ENCODE measurements at regions not wholly inside any gene's neighbourhood (a gene's known extent, or its start where the extent isn't known, plus 50 kb on each side); places are given as distances from the start of the nearest gene placed in this dataset.

DNA sequence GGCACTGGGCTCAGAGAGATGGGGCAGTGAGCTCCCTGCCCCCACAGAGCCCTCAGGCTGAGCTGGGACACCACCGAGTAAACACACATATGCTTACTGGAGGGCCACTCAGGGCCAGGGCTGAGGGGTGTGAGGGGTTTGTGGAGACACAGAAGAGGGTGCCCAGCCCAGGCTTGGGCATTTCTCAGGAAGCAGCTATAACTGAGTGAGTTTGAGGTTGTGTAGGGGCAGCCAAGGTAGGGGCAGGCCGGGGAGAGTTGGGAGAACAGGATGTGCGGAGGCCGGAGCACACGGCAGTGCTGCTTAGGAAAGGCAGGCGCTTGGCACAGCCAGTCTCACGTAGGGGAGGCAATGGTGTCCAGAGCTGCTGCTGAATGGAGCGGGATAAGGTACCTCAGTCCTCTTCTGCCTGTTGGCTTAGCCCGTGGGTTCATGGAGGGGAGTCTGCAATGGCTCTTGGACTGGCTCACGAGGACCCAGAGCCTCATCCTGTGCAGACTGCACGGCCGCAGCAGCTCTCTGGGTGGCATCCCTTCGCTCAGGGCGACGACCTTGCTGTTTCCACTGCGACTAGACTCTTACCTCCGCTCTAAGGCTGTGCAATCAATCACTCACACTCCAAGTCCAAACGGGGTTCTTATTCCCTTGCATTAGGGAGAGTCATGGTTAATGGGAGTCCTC is 466.1 kb upstream of the HS6ST1 start:
- no peak for DNase-seq

DNA sequence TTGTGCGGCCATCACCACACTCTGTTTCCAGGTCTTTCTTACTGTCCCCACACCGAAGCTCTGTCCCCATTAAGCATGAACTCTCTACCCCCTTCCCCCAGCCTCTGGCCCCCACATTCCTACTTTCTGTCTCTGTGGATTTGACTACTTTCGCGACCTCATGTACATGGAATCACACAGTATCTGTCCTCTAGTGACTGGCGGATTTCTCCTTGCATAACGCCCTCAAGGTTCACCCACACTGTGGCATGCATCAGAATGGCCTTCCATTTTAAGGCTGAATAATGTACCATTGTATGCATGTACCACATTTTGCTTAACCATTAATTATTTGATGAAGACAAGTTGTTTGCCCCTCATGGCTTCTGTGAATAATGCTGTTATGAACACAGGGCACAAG is 467.6 kb upstream of the HS6ST1 start:
- no peak for DNase-seq

DNA sequence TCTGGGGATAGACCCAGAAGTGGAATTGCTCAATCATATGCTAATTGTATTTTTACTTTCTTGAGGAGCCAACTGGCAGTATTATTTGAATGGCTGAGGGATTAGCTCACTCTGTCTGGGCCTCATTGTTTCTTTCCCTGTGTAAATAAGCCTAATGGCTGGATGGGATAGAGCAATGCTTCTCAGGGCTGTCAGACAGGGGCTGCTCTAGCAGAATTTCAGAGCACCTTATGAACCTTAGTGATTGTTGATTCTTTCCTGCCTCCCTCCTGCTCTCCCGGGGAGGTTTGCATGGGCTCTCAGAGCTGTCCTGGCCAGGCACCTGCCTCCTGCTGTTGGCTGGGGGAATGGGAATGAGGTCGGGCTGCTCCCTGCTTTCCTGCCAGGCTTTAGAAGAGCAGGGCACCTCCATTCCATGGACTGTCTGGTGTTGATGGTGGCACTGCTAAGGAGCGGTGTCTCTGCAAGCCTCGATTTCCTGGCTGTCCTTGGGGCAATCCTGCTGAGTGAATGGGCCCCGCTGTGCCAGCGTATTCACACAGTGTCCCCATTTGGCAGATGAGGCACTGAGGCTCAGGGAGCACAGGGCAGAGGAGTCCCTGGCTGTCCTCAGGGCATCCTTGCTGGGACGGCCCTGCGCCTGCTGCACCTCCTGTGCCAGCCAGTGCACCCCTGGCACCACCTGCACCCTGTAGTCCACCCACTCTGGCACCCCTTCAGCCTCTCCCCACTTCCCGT is 468.2 kb upstream of the HS6ST1 start:
- no peak for DNase-seq

DNA sequence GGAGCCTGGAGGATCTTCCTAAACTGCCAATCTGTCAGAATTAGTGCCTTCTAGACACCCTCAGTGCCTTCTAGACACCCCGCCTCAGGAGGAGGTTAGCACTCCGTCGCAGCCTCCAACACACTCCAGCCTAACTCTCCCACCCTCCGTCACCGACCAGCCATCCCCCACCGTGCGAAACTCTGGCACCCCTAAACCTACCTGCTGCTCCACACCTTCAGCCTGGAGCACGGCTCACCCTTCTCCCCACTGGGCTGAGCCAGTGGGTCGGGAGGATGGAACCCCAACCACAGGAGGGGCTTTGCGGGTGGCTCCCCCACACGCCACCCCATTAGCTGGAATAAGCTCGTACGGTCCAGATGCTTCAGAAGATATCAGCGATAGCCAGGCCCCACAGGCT is 468.9 kb upstream of the HS6ST1 start:
- DNase-seq = no peak

DNA sequence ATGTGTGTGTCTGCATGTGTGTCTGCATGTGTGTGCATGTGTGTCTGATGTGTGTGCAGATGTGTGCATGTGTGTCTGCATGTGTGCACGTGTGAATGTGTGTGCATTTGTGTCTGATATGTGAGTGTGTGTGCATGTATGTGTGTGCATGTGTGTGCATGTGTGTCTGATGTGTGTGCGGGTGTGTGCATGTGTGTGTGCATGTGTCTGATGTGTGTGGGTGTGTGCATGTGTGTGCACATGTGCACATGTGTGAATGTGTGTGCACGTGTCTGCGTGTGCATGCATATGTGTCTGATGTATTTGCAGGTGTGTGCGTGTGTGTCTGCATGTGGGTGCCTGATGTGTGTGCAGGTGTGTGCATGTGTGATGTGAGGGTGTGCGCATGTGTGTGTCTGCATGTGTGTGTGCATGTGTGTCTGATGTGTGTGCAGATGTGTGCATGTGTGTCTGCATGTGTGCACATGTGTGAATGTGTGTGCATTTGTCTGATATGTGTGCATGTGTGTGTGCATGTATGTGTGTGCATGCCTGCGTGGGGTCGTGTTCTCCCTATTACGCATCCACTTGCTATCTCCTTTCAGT is 470.1 kb upstream of the HS6ST1 start:
- no peak for DNase-seq

DNA sequence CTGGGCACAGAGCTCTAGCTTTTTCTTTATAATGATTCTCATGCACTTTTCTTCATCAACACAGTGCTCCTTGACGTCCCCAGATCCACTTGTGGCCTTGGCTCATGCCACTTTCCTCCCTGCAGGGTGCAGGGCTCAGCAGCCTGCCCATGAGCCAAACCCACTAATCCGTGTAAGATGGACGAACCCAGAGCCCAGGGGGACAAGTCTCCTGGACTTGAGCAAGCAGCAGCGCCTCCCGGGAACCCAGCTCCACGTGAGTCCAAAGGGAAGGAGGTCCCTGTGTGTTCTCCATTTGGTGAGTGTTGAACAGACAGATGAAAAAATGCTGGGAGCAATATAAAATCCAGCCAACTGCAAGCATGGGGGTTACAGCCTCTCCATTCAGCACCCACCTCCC is 470.6 kb upstream of the HS6ST1 start:
- no peak for DNase-seq

DNA sequence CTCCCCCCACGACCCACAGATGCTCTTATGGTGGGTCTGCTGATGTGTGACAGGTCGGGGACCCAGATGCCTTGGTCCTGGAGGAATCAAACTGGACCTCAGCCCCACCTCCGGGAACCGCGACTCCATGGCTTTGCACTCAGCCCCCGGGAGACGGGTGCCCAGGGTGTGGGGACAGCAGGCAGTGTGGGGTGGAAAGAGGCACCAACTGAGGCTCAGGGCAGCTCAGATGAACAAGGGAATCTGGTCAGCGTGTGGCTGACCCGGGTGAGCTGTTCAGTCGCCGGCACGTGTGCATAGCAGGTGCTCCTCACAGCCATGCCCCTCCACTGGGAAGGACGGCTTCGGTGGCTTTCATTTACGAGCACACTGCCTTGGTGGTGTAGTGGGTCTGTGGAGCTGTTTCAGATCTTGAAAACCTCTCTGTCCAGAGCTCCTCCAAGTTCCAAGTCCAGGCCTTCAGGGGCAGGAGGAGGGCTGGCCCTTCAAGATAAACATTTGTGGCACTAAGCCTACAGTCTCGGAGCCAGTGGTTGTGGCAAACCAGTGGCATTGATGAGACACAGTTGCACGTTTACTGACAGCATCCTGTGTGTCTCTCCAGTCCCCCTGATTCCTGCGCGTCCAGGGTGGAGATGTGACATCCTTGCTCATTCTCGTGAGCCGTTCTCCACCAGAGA is 471.2 kb upstream of the HS6ST1 start:
- DNase-seq = no peak

DNA sequence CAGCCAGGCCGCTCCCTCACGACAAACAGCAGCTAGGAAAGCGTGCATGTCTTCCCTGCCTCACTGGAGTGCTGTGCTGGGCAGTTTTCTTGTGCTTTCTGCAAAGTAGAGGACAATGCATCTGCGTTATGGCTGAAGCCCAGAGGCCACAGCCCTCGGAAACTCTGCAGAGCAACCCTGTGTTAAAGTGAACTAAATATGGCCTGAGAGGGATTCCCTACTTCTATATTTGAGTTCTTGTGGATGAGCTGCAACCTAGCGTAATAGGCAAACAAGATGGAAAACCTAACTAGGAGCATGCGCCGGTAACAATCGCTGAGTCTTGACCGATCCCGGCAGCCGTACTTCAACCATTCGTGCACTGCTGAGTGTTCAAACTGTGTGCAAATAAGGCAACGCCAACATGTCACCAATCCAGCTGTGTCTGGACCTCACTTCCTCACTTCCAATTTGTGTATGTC is 471.9 kb upstream of the HS6ST1 start:
- DNase-seq = no peak

DNA sequence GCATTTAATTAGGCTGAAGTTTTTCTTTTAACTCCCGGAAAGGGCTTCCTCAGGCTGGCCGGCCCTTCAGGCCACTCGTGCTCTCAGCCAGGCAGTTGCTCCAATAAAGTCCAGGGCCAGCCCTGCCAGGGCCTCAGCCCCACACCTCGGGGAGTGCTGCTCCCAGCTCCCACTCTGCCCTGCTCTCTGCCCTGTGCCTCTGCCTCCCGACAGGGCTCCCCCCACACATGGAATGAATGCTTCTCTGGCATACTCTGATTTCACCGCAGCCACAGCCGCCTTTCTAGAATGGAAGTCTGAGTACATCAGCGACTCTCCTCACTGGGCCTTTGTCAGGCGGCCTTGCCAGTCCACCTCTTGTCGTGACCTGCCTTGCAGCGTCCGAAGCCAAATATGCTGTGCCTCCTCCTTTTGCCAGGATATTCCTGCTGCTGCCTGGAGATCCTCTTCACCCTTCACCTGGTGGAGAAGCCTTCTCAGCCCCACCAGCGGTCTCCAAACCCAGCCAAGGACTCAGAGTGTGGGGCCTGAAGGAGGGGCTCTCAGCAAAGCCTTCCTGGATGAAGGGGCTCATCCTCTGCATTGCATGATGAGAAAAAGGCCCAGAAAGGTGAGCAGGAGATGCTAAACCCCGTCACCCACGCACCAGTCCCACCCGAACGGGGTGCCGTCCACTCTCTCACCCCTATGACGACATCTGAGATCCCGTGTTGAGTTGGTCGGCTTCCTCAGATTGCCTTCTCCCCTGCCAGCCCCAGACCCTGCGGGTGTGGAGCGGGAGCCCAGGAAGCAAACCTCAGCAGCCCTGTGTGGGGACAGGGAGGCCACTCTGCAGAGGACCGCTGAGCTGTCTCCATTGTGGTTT is 472.7 kb upstream of the HS6ST1 start:
- DNase-seq = no peak

DNA sequence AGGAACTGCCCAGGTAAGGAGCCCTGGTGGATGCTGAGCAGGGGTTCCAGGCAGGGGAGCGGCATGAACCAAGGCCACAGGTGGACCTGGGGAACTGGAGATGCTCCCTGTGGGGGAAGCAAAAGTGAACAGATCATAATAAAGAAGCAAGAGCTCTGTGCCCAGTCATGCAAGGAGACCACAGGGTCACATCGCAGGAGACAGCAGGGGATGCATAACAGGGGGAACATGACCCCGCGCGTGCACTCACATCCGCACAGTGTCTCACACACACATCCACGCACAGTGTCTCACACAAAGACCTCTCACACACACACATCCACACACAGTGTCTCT is 473.3 kb upstream of the HS6ST1 start:
- no peak for DNase-seq

DNA sequence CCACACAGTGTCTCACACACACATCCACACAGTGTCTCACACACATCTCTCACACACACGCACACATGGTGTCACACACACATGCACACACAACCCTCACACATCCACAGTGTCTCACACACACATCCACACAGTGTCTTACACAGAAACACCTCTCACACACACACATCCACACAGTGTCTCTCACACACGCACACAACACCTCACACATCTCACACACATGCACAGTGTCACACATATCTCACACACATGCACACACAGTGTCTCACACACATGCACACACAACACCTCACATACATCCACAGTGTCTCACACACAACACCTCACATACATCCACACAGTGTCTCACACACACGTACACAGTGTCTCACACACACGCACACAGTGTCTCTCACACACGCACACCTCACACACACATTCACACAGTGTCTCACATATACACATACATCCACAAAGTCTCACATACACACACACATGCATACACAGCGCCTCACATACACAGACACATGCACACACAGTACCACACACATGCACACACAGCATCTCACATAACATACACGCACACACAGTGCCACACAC is 473.9 kb upstream of the HS6ST1 start:
- DNase-seq = no peak

DNA sequence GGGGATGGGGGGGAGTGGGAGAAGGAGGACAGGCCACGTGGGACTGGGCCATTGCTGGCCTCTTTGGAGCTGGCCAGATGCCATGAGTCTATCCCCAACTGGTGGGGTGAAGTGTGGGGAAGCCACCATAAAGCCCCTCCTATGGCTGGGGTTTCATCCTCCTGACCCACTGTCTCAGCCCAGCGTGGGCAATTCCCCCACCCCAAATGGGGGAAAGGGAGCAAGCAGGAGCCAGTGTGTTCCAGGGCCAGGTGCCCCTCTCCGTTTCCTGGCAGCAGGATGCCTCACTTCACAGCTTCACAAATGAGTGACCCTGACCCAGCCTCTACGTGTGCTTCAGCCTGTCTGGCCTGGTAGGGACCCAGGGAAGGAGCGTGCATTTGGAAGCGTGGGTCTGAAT is 474.7 kb upstream of the HS6ST1 start:
- DNase-seq = no peak

DNA sequence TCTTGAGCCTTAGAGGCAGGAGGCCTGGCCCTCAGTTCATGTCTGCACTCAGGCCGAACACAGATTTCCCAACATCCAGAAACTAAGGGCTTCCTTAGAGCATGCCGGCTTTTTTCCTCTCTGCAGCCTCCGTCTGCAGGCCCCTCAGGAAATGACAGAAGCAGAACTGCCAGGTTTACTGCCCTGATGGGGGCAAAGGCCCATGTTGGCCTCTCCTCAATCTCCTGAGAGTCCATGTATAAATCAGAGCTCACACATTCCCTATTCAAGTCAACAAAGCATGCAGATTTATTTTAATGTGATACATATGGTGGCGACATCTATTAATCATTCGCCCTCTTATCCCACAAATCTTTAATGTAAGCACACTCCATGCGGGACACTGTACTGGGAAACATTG is 475.6 kb upstream of the HS6ST1 start:
- DNase-seq = no peak

DNA sequence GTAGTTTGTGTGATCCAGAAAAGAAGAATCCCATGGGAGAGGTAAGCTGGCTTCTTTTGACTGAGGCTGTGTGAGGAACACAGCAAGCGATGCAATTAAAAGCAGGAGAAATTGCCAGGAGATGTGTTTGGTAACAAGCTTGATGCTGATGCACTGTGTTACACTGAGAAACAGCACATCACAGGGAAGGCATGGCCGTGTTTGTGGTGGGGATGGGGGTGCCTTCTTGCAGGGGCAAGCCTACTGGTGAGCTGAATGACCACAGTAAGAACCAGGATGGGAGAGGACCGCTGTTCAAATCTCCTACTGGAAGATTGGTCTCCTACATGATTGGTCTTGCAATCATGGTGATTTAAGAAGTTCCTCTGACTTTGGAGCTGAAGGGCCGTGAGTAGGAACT is 477.7 kb upstream of the HS6ST1 start:
- DNase-seq = no peak

DNA sequence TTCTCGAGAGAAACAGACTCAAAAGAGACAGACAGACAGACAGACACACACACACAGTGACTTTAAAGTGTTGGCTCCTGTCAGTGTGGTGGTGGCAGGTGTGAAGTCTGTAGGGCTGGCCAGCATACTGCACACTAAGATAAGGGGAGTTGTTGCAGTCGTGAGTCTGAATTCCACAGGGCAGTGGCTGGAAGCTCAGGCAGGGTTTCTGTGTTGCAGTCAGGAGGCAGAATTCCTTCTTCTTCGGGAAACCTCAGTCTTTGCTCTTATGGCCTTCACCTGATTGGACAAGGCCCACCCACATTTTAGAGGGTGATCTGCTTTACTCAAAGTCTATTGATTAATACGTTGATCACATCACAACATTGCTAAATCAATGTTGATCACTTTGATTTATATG is 478.4 kb upstream of the HS6ST1 start:
- DNase-seq = no peak

DNA sequence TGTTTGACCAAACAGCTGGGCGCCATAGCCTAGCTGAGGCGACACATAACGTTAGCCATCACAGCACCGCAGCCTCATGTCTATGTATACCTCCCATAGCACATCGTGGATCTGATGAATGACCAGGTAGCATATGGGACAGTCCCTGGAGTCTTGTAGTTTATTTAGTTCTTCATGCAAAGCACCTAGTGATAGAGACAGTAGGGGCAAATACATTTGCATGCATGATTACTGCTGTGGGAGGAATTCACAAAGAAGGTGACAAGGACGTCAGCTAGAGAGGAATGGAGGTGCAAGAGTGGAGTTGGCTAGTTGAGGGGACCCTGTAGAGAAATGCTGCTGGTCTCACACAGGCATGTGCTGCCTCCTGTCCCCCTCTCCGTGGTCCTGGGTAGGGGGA is 478.9 kb upstream of the HS6ST1 start:
- no peak for DNase-seq

DNA sequence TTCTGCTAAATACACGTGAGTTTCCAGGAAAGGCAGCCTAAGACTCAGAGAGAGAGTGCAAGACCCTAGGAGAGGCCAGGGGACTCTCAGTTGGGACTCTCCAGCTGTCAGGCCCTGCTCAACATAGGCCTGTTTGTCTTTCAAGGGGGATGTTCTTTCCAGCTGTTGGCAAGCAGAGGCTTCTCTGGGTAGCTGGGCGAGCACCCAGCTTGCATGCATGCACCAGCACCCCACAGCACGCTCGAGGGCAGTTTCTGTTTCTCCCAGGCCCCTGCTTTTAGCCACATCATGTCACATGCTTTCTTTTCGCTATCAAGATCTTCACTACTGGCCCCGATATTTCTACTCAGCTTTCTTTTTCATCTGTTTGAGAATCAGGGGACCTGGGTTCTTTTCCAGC is 479.3 kb upstream of the HS6ST1 start:
- no peak for DNase-seq

DNA sequence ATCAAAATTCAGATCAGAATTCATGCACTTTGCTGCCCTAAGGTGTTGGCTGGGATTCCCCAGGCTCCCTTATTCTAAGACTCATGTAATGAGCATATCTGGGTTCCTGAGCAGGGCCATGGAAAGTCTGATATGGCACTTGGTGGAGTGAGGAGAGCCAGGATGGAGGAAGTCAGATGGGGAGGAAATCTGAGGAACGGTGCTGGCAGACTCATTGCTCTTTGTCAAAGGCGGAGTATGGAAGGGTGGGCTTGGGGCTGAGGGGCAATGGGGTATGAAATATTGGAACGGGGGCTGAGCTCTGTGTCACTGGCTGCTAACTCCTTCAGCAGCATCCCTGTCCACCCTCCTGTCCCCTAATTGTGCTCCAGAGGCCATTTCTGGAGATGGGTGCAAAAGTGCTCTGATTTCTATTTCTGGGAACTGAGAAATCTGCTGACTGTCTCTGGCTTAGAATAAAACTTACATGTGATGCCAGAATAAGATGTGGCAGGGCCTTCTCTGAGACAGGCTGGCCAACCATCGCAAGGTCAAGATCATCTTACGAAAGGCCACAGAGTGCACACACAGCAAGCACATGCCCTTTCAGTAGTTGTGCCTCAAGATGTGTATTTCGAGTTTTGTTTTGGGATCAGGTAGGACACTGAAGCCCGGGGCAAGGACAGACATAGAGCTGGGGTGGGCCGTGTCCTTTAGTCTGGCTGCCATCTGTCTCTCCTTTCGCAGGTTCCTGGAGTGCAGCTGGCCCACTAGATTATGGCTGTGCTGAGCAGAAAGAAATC is 480.0 kb upstream of the HS6ST1 start:
- no peak for DNase-seq

DNA sequence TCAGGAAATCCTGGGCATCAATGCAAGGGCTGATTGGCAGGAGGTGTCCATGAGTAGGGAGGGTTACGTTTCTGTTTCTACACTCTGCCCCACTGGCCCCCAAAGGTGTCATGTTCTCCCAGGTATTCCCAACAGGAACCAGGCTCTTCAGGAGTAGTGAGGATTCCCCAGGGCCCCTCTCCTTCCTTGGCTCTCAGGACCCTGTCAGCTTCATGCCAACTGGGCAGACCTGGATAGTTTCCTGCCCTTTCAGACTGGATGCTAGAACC is 480.6 kb upstream of the HS6ST1 start:
- DNase-seq = no peak

DNA sequence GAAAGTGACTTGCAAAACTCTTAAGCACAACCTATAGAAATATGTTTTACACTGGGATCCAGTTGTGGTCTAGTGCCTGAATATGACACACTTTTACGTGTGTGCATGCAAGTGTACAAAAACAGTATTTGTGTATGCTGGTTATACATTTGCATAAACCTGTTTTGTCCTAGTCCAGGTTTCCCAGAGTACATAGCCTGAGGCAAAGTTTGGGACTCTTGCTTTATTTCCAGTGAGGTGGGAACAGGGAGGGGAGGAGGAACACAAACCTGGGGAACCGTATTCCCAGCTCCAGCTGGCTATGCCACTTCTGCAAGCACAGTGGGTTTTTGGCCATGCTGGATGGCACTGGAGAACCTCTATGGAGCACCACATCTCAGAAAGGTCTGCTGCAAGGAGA is 481.1 kb upstream of the HS6ST1 start:
- no peak for DNase-seq

DNA sequence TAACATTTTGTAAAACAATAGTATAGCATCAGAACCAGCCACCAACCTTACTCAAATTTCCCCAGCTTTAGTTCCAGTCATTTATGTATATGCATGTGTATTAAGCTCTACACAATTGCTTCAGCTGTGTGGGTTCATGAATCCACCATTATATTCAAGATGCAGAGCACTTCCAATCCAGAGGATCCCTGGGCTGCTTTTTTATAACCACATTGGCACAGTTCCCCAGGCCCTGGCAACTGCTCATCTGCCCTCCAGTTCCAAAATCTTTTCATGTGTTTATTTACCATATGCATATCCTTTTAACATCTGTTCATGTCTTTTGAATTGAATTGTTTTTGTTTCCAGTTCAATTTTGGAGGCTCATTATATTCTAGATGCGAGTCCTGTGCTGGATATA is 482.9 kb upstream of the HS6ST1 start:
- DNase-seq = no peak

DNA sequence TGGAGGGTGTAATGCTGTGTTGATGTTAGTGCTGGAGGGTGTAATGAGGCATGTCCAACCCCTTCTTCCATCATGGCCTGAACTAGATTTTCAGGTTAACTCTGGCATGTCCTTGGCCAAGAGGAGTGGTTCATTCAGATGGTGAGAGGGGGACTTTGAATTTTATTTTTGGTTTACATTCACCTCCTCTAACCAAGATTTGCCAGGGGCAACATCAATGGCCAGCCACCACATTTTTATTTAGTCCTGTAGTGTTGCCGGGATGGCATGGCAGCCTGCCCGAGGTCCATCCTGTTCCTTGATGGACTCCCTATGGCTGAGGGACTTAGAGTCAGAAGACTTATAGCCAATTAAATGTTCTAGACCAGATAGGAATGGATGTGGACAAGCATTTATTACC is 484.6 kb upstream of the HS6ST1 start:
- no peak for DNase-seq
